SU-DHL-6 (cell line): ENCODE measurements at regions not wholly inside any gene's neighbourhood (a gene's known extent, or its start where the extent isn't known, plus 50 kb on each side); places are given as distances from the start of the nearest gene placed in this dataset.

Source experiments
- H2AFZ ChIP-seq: fragments of 200-600 bp; sonication (generic); 2 replicates; pipeline ENCODE4 v1.6.1; 2014; ENCODE audit warnings: low read depth, mild to moderate bottlenecking, moderate library complexity, mixed read lengths, antibody characterized with exemption, low read length; ENCODE audit not compliant: severe bottlenecking
- H3F3A ChIP-seq: fragments of 200-600 bp; shearing (Covaris generic); 2 replicates; pipeline ENCODE4 v1.6.0; 2016; ENCODE audit warnings: antibody characterized with exemption, mild to moderate bottlenecking; ENCODE audit not compliant: insufficient read depth
- H3K27ac ChIP-seq: fragments of 200-600 bp; sonication (generic); 2 replicates; pipeline ENCODE4 v1.5.1; 2016; ENCODE audit warnings: low read depth, mild to moderate bottlenecking, low read length, moderate library complexity, mixed read lengths
- H3K27me3 ChIP-seq: fragments of 200-600 bp; sonication (generic), shearing (Covaris generic); 2 replicates; pipeline ENCODE4 v1.6.0; 2014; ENCODE audit warnings: mild to moderate bottlenecking, low read length
- H3K36me3 ChIP-seq: fragments of 200-600 bp; sonication (generic); 2 replicates; pipeline ENCODE4 v1.6.1; 2014; ENCODE audit warnings: mild to moderate bottlenecking, low read length, mixed read lengths
- H3K4me2 ChIP-seq: fragments of 300-600, 200-600 bp; shearing (Covaris generic), sonication (generic); 2 replicates; pipeline ENCODE4 v1.6.0; 2014; ENCODE audit warnings: low read length, low read depth, mild to moderate bottlenecking; ENCODE audit not compliant: poor library complexity, severe bottlenecking
- H3K4me3 ChIP-seq: fragments of 200-600 bp; sonication (generic); 2 replicates; pipeline ENCODE4 v1.5.1; 2014; ENCODE audit warnings: antibody characterized with exemption, low read length, mild to moderate bottlenecking, mixed read lengths; ENCODE audit not compliant: insufficient read depth, poor library complexity, severe bottlenecking
- H3K79me2 ChIP-seq: fragments of 200-600 bp; sonication (generic); 2 replicates; pipeline ENCODE4 v1.6.1; 2014; ENCODE audit warnings: mild to moderate bottlenecking, low read length, moderate library complexity; ENCODE audit not compliant: insufficient read depth
- H3K9ac ChIP-seq: fragments of 200-600 bp; sonication (generic); 2 replicates; pipeline ENCODE4 v1.7.0; 2014; ENCODE audit warnings: mild to moderate bottlenecking, low read length
- H3K9me2 ChIP-seq: fragments of 200-600 bp; sonication (generic); replicated peaks from 2 replicates; pipeline ENCODE4 v1.6.1; 2014; ENCODE audit warnings: low read length; ENCODE audit not compliant: insufficient read depth
- H3K9me3 ChIP-seq: fragments of 200-600 bp; sonication (generic); 2 replicates; pipeline ENCODE4 v1.6.1; 2014; ENCODE audit warnings: low read length, mixed read lengths; ENCODE audit not compliant: insufficient read depth
- H4K20me1 ChIP-seq: fragments of 200-600 bp; sonication (generic); 2 replicates; pipeline ENCODE4 v1.6.1; 2014; ENCODE audit warnings: low read depth, mild to moderate bottlenecking, antibody characterized with exemption, low read length, moderate library complexity, mixed read lengths
- CTCF ChIP-seq: fragments of 200-600 bp; sonication (generic); IDR thresholded peaks from one replicate; pipeline ENCODE4 v1.5.1; 2017; ENCODE audit warnings: antibody characterized with exemption, mild to moderate bottlenecking, low read length, moderate library complexity; ENCODE audit not compliant: insufficient read depth, poor library complexity, severe bottlenecking
- EZH2phosphoT487 ChIP-seq: fragments of 200-600 bp; sonication (generic), shearing (Covaris generic); conservative IDR thresholded peaks from 2 replicates; pipeline ENCODE4 v1.6.1; 2018; ENCODE audit warnings: mild to moderate bottlenecking, antibody characterized with exemption, low read length, moderate library complexity, mixed read lengths

GRCh38 chr5:174925586-174925985 is 201.2 kb downstream of the MSX2 start:
- TF ChIP-seq CTCF, result no peak
- TF ChIP-seq EZH2phosphoT487, result no peak
- H3F3A ChIP-seq, result no peaks in the 10 kb centered on the region
- H3K9ac ChIP-seq, result no peak overlapping the region
- no peak overlapping the region for H2AFZ ChIP-seq
- H3K27me3 ChIP-seq, result no peaks in the 10 kb centered on the region
- no peak overlapping the region for H3K4me2 ChIP-seq
- H3K27ac ChIP-seq, result no peak overlapping the region
- no peaks in the 10 kb centered on the region for H3K9me3 ChIP-seq
- no peak overlapping the region for H3K4me3 ChIP-seq
- no peaks in the 10 kb centered on the region for H4K20me1 ChIP-seq
- H3K79me2 ChIP-seq, result no peaks in the 10 kb centered on the region
- no peaks in the 10 kb centered on the region for H3K9me2 ChIP-seq
- H3K36me3 ChIP-seq, result no peaks in the 10 kb centered on the region

- Histone ChIP-seq H3F3A (no peaks in the 10 kb centered on the region), H3K36me3 (no peaks in the 10 kb centered on the region), H2AFZ (no peak overlapping the region), H3K9me3 (no peaks in the 10 kb centered on the region), H4K20me1 (no peaks in the 10 kb centered on the region), H3K27me3 (no peaks in the 10 kb centered on the region), H3K27ac (no peak overlapping the region), H3K9me2 (no peaks in the 10 kb centered on the region), H3K79me2 (no peaks in the 10 kb centered on the region), H3K9ac (no peak overlapping the region), H3K4me3 (no peak overlapping the region), H3K4me2 (no peak overlapping the region)
- TF ChIP-seq CTCF, result no peak
- TF ChIP-seq EZH2phosphoT487, result no peak
These were observed 198.6 kb downstream of the MSX2 start for GRCh38 chr5:174922955-174923354.

GRCh38 chr5:174920906-174921550 is 196.6 kb downstream of the MSX2 start:
- TF ChIP-seq EZH2phosphoT487, result no peak
- no peak for TF ChIP-seq CTCF
- Histone ChIP-seq H3K9ac (no peak overlapping the region), H3K9me3 (no peaks in the 10 kb centered on the region), H3K27me3 (no peaks in the 10 kb centered on the region), H4K20me1 (no peaks in the 10 kb centered on the region), H3F3A (no peaks in the 10 kb centered on the region), H3K27ac (no peak overlapping the region), H3K79me2 (no peaks in the 10 kb centered on the region), H3K4me2 (no peak overlapping the region), H3K36me3 (no peaks in the 10 kb centered on the region), H3K9me2 (no peaks in the 10 kb centered on the region), H3K4me3 (no peak overlapping the region), H2AFZ (no peak overlapping the region)
